ENCODE measurements at regions not wholly inside any gene's neighbourhood (a gene's known extent, or its start where the extent isn't known, plus 50 kb on each side); places are given as distances from the start of the nearest gene placed in this dataset.
"Not testable (repeated sequence)": the region's sequence is repeated elsewhere in the genome, so short reads cannot be mapped to it uniquely, and the experiment has no call there.

- no peak for DNase-seq (ENCODE audit: low spot score)
- intact Hi-C loops (cut with DNase I) = no loop called here
These were observed 593.6 kb downstream of the KLHL13 start for GRCh38 chrX:117522725-117523700.

- DNase-seq (ENCODE audit: low spot score) = no peak
- intact Hi-C loops (cut with DNase I) = no loop called here
These were observed 598.6 kb downstream of the KLHL13 start for GRCh38 chrX:117517994-117518393.

- intact Hi-C loops (cut with DNase I) = no loop called here
- DNase-seq (ENCODE audit: low spot score) = no peak
These were observed 605.2 kb downstream of the KLHL13 start for GRCh38 chrX:117511379-117511778.

- intact Hi-C loops (cut with DNase I) = no loop called here
- no peak for DNase-seq (ENCODE audit: low spot score)
These were observed 606.2 kb downstream of the KLHL13 start for GRCh38 chrX:117510453-117510852.

- intact Hi-C loops (cut with DNase I) = no loop called here
- DNase-seq (ENCODE audit: low spot score) = no peak
These were observed 608.6 kb downstream of the KLHL13 start for GRCh38 chrX:117508021-117508420.

GRCh38 chrX:117487421-117487820, 629.2 kb downstream of the KLHL13 start:
- DNase-seq (ENCODE audit: low spot score) = no peak
- intact Hi-C loops (cut with DNase I) = no loop called here

GRCh38 chrX:117483950-117484349, 632.7 kb downstream of the KLHL13 start:
- intact Hi-C loops (cut with DNase I) = no loop called here
- DNase-seq (ENCODE audit: low spot score) = no peak

- intact Hi-C loops (cut with DNase I) = no loop called here
- peak; percentile 71 for DNase-seq (ENCODE audit: low spot score)
These were observed 658.2 kb downstream of the KLHL13 start for GRCh38 chrX:117458243-117458968.

- intact Hi-C loops (cut with DNase I) = no loop called here
These were observed 660.8 kb downstream of the KLHL13 start for GRCh38 chrX:117455787-117456186.

GRCh38 chrX:117429501-117429900, 687.1 kb downstream of the KLHL13 start:
- DNase-seq (ENCODE audit: low spot score) = no peak
- intact Hi-C loops (cut with DNase I) = no loop called here

More at GRCh38 chrX:117455787-117456186, 660.8 kb downstream of the KLHL13 start:
- DNase-seq (ENCODE audit: low spot score) = no peak

GRCh38 chrX:117407449-117408150, 709.0 kb downstream of the KLHL13 start:
- DNase-seq (ENCODE audit: low spot score) = no peak
- intact Hi-C loops (cut with DNase I) = no loop called here

- intact Hi-C loops (cut with DNase I) = no loop called here
- DNase-seq (ENCODE audit: low spot score) = no peak
These were observed 715.8 kb downstream of the KLHL13 start for GRCh38 chrX:117400839-117401238.

- intact Hi-C loops (cut with DNase I) = no loop called here
- no peak for DNase-seq (ENCODE audit: low spot score)
These were observed 716.6 kb downstream of the KLHL13 start for GRCh38 chrX:117400005-117400404.

GRCh38 chrX:117397844-117398243, 718.8 kb downstream of the KLHL13 start:
- no peak for DNase-seq (ENCODE audit: low spot score)
- intact Hi-C loops (cut with DNase I) = no loop called here

GRCh38 chrX:117394506-117395070, 722.0 kb downstream of the KLHL13 start:
- DNase-seq (ENCODE audit: low spot score); intact Hi-C loops (cut with DNase I): not testable (repeated sequence)

GRCh38 chrX:117392360-117392759, 724.2 kb downstream of the KLHL13 start:
- intact Hi-C loops (cut with DNase I); DNase-seq (ENCODE audit: low spot score): not testable (repeated sequence)

GRCh38 chrX:117376460-117376859, 740.1 kb downstream of the KLHL13 start:
- intact Hi-C loops (cut with DNase I) = no loop called here

GRCh38 chrX:117335209-117335608, 781.4 kb downstream of the KLHL13 start:
- DNase-seq (ENCODE audit: low spot score) = no peak
- intact Hi-C loops (cut with DNase I) = no loop called here

More at GRCh38 chrX:117376460-117376859, 740.1 kb downstream of the KLHL13 start:
- no peak for DNase-seq (ENCODE audit: low spot score)

GRCh38 chrX:117327373-117327772, 789.2 kb downstream of the KLHL13 start:
- DNase-seq (ENCODE audit: low spot score) = no peak
- intact Hi-C loops (cut with DNase I) = no loop called here

GRCh38 chrX:117325706-117326105, 790.9 kb downstream of the KLHL13 start:
- DNase-seq (ENCODE audit: low spot score) = peak; percentile 59
- intact Hi-C loops (cut with DNase I) = no loop called here

All from cardiac septum (tissue), 1 donor.